Activated naive CD8-positive, alpha-beta T cell treated with anti-CD3 and anti-CD28 coated beads, Interleukin-2, amount 50 U/mL, for 16 hours (primary cell): ENCODE measurements at regions not wholly inside any gene's neighbourhood (a gene's known extent, or its start where the extent isn't known, plus 50 kb on each side); places are given as distances from the start of the nearest gene placed in this dataset.
"Not testable (repeated sequence)": the region's sequence is repeated elsewhere in the genome, so short reads cannot be mapped to it uniquely, and the experiment has no call there.

ENCODE experiments used
- DNase-seq: peaks from one replicate; pipeline ENCODE4 v3.0.0-alpha.2; 2020; ENCODE audit warnings: low read depth, low spot score

GRCh38 chr2:83970217-83970929 is 488.7 kb downstream of the SUCLG1 start:
- no peak for DNase-seq

GRCh38 chr2:83969085-83969484 is 490.0 kb downstream of the SUCLG1 start:
- no peak for DNase-seq

- DNase-seq, result no peak
These were observed 491.2 kb downstream of the SUCLG1 start for GRCh38 chr2:83967854-83968253.

GRCh38 chr2:83966946-83967345 is 492.1 kb downstream of the SUCLG1 start:
- DNase-seq, result not testable (repeated sequence)

- no peak for DNase-seq
These were observed 497.6 kb downstream of the SUCLG1 start for GRCh38 chr2:83961512-83961911.

GRCh38 chr2:83960371-83960770 is 498.7 kb downstream of the SUCLG1 start:
- DNase-seq, result no peak

- DNase-seq, result no peak
These were observed 499.8 kb downstream of the SUCLG1 start for GRCh38 chr2:83959266-83959665.

- no peak for DNase-seq
These were observed 502.1 kb downstream of the SUCLG1 start for GRCh38 chr2:83956991-83957390.

GRCh38 chr2:83953697-83954096 is 505.4 kb downstream of the SUCLG1 start:
- DNase-seq, result no peak

- DNase-seq, result no peak
These were observed 507.6 kb downstream of the SUCLG1 start for GRCh38 chr2:83951378-83951947.

- DNase-seq, result no peak
These were observed 509.7 kb downstream of the SUCLG1 start for GRCh38 chr2:83949361-83949760.

- no peak for DNase-seq
These were observed 514.9 kb downstream of the SUCLG1 start for GRCh38 chr2:83944191-83944590.

GRCh38 chr2:83943265-83943664 is 515.8 kb downstream of the SUCLG1 start:
- no peak for DNase-seq

GRCh38 chr2:83941886-83942285 is 517.2 kb downstream of the SUCLG1 start:
- no peak for DNase-seq

GRCh38 chr2:83933749-83934148 is 525.3 kb downstream of the SUCLG1 start:
- DNase-seq, result no peak

- DNase-seq, result no peak
These were observed 535.5 kb downstream of the SUCLG1 start for GRCh38 chr2:83923531-83923930.

- DNase-seq, result no peak
These were observed 542.5 kb downstream of the SUCLG1 start for GRCh38 chr2:83916559-83916958.

GRCh38 chr2:83915381-83915780 is 543.7 kb downstream of the SUCLG1 start:
- no peak for DNase-seq

- no peak for DNase-seq
These were observed 550.3 kb downstream of the SUCLG1 start for GRCh38 chr2:83908750-83909149.

GRCh38 chr2:83901317-83901716 is 557.8 kb downstream of the SUCLG1 start:
- DNase-seq, result no peak

GRCh38 chr2:83900862-83901261 is 558.2 kb downstream of the SUCLG1 start:
- no peak for DNase-seq

GRCh38 chr2:83899271-83899670 is 559.8 kb downstream of the SUCLG1 start:
- no peak for DNase-seq

- DNase-seq, result no peak
These were observed 564.1 kb downstream of the SUCLG1 start for GRCh38 chr2:83894976-83895375.

- no peak for DNase-seq
These were observed 571.3 kb downstream of the SUCLG1 start for GRCh38 chr2:83887757-83888156.
